ENCODE measurements at regions not wholly inside any gene's neighbourhood (a gene's known extent, or its start where the extent isn't known, plus 50 kb on each side); places are given as distances from the start of the nearest gene placed in this dataset.

DNA sequence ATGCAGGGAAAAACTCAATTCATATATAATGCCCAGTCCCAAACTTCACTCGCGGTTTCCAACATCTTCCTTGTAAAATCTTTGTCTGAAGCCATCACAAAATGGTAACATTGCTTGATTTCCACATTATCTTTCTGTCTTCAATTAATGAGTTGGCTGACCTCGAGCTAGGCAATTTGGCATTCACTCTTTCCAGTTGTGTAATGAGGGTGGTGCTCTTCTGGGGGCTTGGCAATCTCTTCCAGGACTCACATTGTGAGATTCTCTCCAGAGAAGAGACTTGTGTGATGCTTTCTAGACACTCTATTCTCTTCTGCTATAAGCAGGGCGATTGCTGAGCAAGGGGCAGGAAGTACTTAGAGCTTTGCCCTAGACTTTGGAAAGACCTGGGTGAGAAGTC, 179.5 kb downstream of the JCAD start:
- FAIRE-seq (no peak), ATAC-seq (no peak), DNase-seq (ENCODE audit: extremely low read depth in 1 of 4, low spot score in 3 of 4) (no peak)
- ChIA-PET CTCF (ENCODE audit: low intra/inter-chr PET ratio) (no interaction called here), POLR2A (no interaction called here)
- no peak overlapping the region for H3K4me2 ChIP-seq (ENCODE audit: insufficient read depth, low read length)
- no peaks in the 10 kb centered on the region for H3K9me3 ChIP-seq (replicated peaks; ENCODE audit: control insufficient read depth, insufficient read depth, low read depth, low read length)
- H3K79me2 ChIP-seq (ENCODE audit: control insufficient read depth, insufficient read depth, low read length), result no peaks in the 10 kb centered on the region
- no peaks in the 10 kb centered on the region for H3K9me1 ChIP-seq (ENCODE audit: control insufficient read depth, insufficient read depth, low read length)
- in situ Hi-C loops (cut with MboI), result no loop called here
- H3K4me1 ChIP-seq (replicated peaks in 1 of 2; ENCODE audit: control insufficient read depth in 2 of 2, insufficient read depth in 2 of 2, low read length in 2 of 2), result no peaks in the 10 kb centered on the region
- WGBS (ENCODE audit: insufficient coverage, low coverage, missing lambda C conversion rate), result 0% methylated on average over 4 of the region's 4 CpGs
- TF ChIP-seq HCFC1 (IDR thresholded peaks at IDR 0.05; ENCODE audit: low read depth, low read length) (no peak), ETV5 (CRISPR knock-in tag; IDR thresholded peaks at IDR 0.05; ENCODE audit: low read depth) (no peak), NCOA1 (IDR thresholded peaks at IDR 0.05; ENCODE audit: low read depth) (no peak), NR2C2 (CRISPR knock-in tag; IDR thresholded peaks at IDR 0.05) (no peak), NR2C2 (tag; IDR thresholded peaks at IDR 0.05) (no peak), ZKSCAN8 (CRISPR knock-in tag; IDR thresholded peaks at IDR 0.05) (no peak), ZBTB7A (IDR thresholded peaks at IDR 0.05; ENCODE audit: borderline replicate concordance, control insufficient read depth, low read depth, low read length) (no peak), TGIF2 (CRISPR knock-in tag; IDR thresholded peaks at IDR 0.05) (no peak)
- TF ChIP-seq, protein P1, sequence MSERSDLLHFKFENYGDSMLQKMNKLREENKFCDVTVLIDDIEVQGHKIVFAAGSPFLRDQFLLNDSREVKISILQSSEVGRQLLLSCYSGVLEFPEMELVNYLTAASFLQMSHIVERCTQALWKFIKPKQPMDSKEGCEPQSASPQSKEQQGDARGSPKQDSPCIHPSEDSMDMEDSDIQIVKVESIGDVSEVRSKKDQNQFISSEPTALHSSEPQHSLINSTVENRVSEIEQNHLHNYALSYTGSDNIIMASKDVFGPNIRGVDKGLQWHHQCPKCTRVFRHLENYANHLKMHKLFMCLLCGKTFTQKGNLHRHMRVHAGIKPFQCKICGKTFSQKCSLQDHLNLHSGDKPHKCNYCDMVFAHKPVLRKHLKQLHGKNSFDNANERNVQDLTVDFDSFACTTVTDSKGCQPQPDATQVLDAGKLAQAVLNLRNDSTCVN (CRISPR knock-in tag; IDR thresholded peaks at IDR 0.05), result no peak
- H3K27ac ChIP-seq (ENCODE audit: extremely low read depth, low read depth, low read length), result no peak overlapping the region
- no peak overlapping the region for H3K9ac ChIP-seq (ENCODE audit: insufficient read depth in 1 of 2, low read depth in 2 of 2, low read length in 2 of 2)
- intact Hi-C loops (cut with micrococcal nuclease), result no loop called here
- H3K4me3 ChIP-seq, result no peak overlapping the region
- no peaks in the 10 kb centered on the region; the same call in 1 of the 2 replicates for H4K20me1 ChIP-seq (replicated peaks; ENCODE audit: control insufficient read depth, insufficient read depth, low read length)
- no TSS peak for BruUV-seq (replicated peaks)
- no peaks in the 10 kb centered on the region for H3K36me3 ChIP-seq (ENCODE audit: control insufficient read depth, insufficient read depth, low read length)
- peaks cover 2 to 31% of the 10 kb centered on the region in 2 experiments; a peak in 4 of 5 replicates for H3K27me3 ChIP-seq (ENCODE audit: control insufficient read depth in 2 of 2, insufficient read depth in 2 of 2, low read length in 2 of 2)
- H2AFZ ChIP-seq (ENCODE audit: low read depth, low read length), result no peak overlapping the region

Data from K562 (cell line).